GM18951 (cell line): ENCODE measurements at regions not wholly inside any gene's neighbourhood (a gene's known extent, or its start where the extent isn't known, plus 50 kb on each side); places are given as distances from the start of the nearest gene placed in this dataset.

ENCODE experiments used
- POLR2A ChIP-seq: IDR thresholded peaks from 4 replicates; pipeline ENCODE4 v1.6.1; 2011; ENCODE audit warnings: mild to moderate bottlenecking; ENCODE audit not compliant: insufficient read length, insufficient read depth; ENCODE audit errors: extremely low read depth
- in situ Hi-C: fragments of 300-500 bp; cut with MboI; formaldehyde crosslinking; loops from one replicate; pipeline ENCODE4 v1.12.0; 2022; ENCODE audit warnings: low sequenced_read_pairs, mixed read lengths, inconsistent platforms; ENCODE audit not compliant: unreplicated experiment

- in situ Hi-C loops: no loop called here
- no peak for TF ChIP-seq POLR2A
These were observed 140.5 kb downstream of the IRX2 start for GRCh38 chr5:2610986-2611385.

- in situ Hi-C loops: no loop called here
- TF ChIP-seq POLR2A: no peak
These were observed 143.1 kb downstream of the IRX2 start for GRCh38 chr5:2608391-2608790.

- no peak for TF ChIP-seq POLR2A
- in situ Hi-C loops: no loop called here
These were observed 143.9 kb downstream of the IRX2 start for GRCh38 chr5:2607598-2607997.

GRCh38 chr5:2603272-2603575 lies 148.3 kb downstream of the IRX2 start:
- no peak for TF ChIP-seq POLR2A
- in situ Hi-C loops: no loop called here

GRCh38 chr5:2602451-2603271 lies 148.8 kb downstream of the IRX2 start:
- in situ Hi-C loops: no loop called here
- no peak for TF ChIP-seq POLR2A

- in situ Hi-C loops: no loop called here
- TF ChIP-seq POLR2A: no peak
These were observed 153.0 kb downstream of the IRX2 start for GRCh38 chr5:2598503-2598902.

- in situ Hi-C loops: no loop called here
- no peak for TF ChIP-seq POLR2A
These were observed 156.8 kb downstream of the IRX2 start for GRCh38 chr5:2594701-2595100.

- in situ Hi-C loops: no loop called here
- no peak for TF ChIP-seq POLR2A
These were observed 158.7 kb downstream of the IRX2 start for GRCh38 chr5:2592766-2593165.

GRCh38 chr5:2591777-2592453 lies 159.6 kb downstream of the IRX2 start:
- no peak for TF ChIP-seq POLR2A
- in situ Hi-C loops: no loop called here

- no peak for TF ChIP-seq POLR2A
- in situ Hi-C loops: no loop called here
These were observed 162.5 kb downstream of the IRX2 start for GRCh38 chr5:2588850-2589501.

- no peak for TF ChIP-seq POLR2A
- in situ Hi-C loops: no loop called here
These were observed 164.1 kb downstream of the IRX2 start for GRCh38 chr5:2587189-2588031.

GRCh38 chr5:2586016-2586715 lies 165.3 kb downstream of the IRX2 start:
- no peak for TF ChIP-seq POLR2A
- in situ Hi-C loops: no loop called here
